ENCODE measurements at regions not wholly inside any gene's neighbourhood (a gene's known extent, or its start where the extent isn't known, plus 50 kb on each side); places are given as distances from the start of the nearest gene placed in this dataset.
"Not testable (repeated sequence)": the region's sequence is repeated elsewhere in the genome, so short reads cannot be mapped to it uniquely, and the experiment has no call there.

- peaks cover 1 to 12% (median 2%) of the 10 kb centered on the region in 3 donors for H3K9me3 Mint-ChIP-seq
- H3K27me3 Mint-ChIP-seq = no peaks in the 10 kb centered on the region
- H3K4me3 Mint-ChIP-seq = no peak overlapping the region
- H3K4me1 Mint-ChIP-seq = no peaks in the 10 kb centered on the region
- H3K36me3 Mint-ChIP-seq = no peaks in the 10 kb centered on the region
- H3K27ac Mint-ChIP-seq = no peak overlapping the region
These were observed 227.2 kb upstream of the KIAA1217 start for GRCh38 chr10:23981520-23982309.

- not testable (repeated sequence) for H3K27me3 Mint-ChIP-seq, H3K36me3 Mint-ChIP-seq, H3K27ac Mint-ChIP-seq, H3K4me1 Mint-ChIP-seq, H3K4me3 Mint-ChIP-seq
- H3K9me3 Mint-ChIP-seq = peaks cover 0 to 12% (median 2%) of the 10 kb centered on the region in 3 donors
These were observed 224.5 kb upstream of the KIAA1217 start for GRCh38 chr10:23984405-23984804.

GRCh38 chr10:23988006-23988405, 220.9 kb upstream of the KIAA1217 start:
- Mint-ChIP-seq H3K9me3 (peaks cover 0 to 10% (median 2%) of the 10 kb centered on the region in 3 donors), H3K27ac (no peak overlapping the region), H3K4me3 (no peak overlapping the region), H3K27me3 (no peaks in the 10 kb centered on the region), H3K4me1 (no peaks in the 10 kb centered on the region), H3K36me3 (no peaks in the 10 kb centered on the region)

GRCh38 chr10:23994459-23995046, 214.4 kb upstream of the KIAA1217 start:
- no peaks in the 10 kb centered on the region for H3K36me3 Mint-ChIP-seq
- H3K4me1 Mint-ChIP-seq = no peaks in the 10 kb centered on the region
- no peak overlapping the region for H3K27ac Mint-ChIP-seq
- no peaks in the 10 kb centered on the region for H3K27me3 Mint-ChIP-seq
- H3K9me3 Mint-ChIP-seq = peaks cover 0 to 2% (median 0%) of the 10 kb centered on the region in 3 donors
- H3K4me3 Mint-ChIP-seq = no peak overlapping the region

GRCh38 chr10:23999445-23999844, 209.5 kb upstream of the KIAA1217 start:
- H3K4me3 Mint-ChIP-seq = no peak overlapping the region
- H3K4me1 Mint-ChIP-seq = no peaks in the 10 kb centered on the region
- no peak overlapping the region for H3K27ac Mint-ChIP-seq
- no peaks in the 10 kb centered on the region for H3K36me3 Mint-ChIP-seq
- no peaks in the 10 kb centered on the region for H3K27me3 Mint-ChIP-seq
- H3K9me3 Mint-ChIP-seq = peaks cover 0 to 2% (median 0%) of the 10 kb centered on the region in 3 donors

GRCh38 chr10:24000271-24000813, 208.6 kb upstream of the KIAA1217 start:
- H3K4me1 Mint-ChIP-seq = no peaks in the 10 kb centered on the region
- no peak overlapping the region for H3K27ac Mint-ChIP-seq
- H3K9me3 Mint-ChIP-seq = peaks cover 0 to 2% (median 0%) of the 10 kb centered on the region in 3 donors
- H3K4me3 Mint-ChIP-seq = no peak overlapping the region
- no peaks in the 10 kb centered on the region for H3K27me3 Mint-ChIP-seq
- no peaks in the 10 kb centered on the region for H3K36me3 Mint-ChIP-seq

GRCh38 chr10:24006741-24007140, 202.2 kb upstream of the KIAA1217 start:
- Mint-ChIP-seq H3K27me3 (no peaks in the 10 kb centered on the region), H3K36me3 (no peaks in the 10 kb centered on the region), H3K27ac (no peak overlapping the region), H3K9me3 (peaks cover 0 to 8% (median 0%) of the 10 kb centered on the region in 3 donors), H3K4me1 (no peaks in the 10 kb centered on the region), H3K4me3 (no peak overlapping the region)

GRCh38 chr10:24007359-24007758, 201.6 kb upstream of the KIAA1217 start:
- no peaks in the 10 kb centered on the region for H3K36me3 Mint-ChIP-seq
- no peaks in the 10 kb centered on the region for H3K4me1 Mint-ChIP-seq
- H3K9me3 Mint-ChIP-seq = peaks cover 0 to 8% (median 0%) of the 10 kb centered on the region in 3 donors
- no peak overlapping the region for H3K4me3 Mint-ChIP-seq
- no peak overlapping the region for H3K27ac Mint-ChIP-seq
- H3K27me3 Mint-ChIP-seq = no peaks in the 10 kb centered on the region

GRCh38 chr10:24008164-24009091, 200.5 kb upstream of the KIAA1217 start:
- Mint-ChIP-seq H3K9me3 (peaks cover 0 to 8% (median 0%) of the 10 kb centered on the region in 3 donors), H3K27me3 (no peaks in the 10 kb centered on the region), H3K27ac (no peak overlapping the region), H3K4me1 (no peaks in the 10 kb centered on the region), H3K4me3 (no peak overlapping the region), H3K36me3 (no peaks in the 10 kb centered on the region)

GRCh38 chr10:24009115-24009514, 199.8 kb upstream of the KIAA1217 start:
- Mint-ChIP-seq H3K9me3 (peaks cover 0 to 8% (median 0%) of the 10 kb centered on the region in 3 donors), H3K27ac (no peak overlapping the region), H3K27me3 (no peaks in the 10 kb centered on the region), H3K4me1 (no peaks in the 10 kb centered on the region), H3K4me3 (no peak overlapping the region), H3K36me3 (peaks cover 2% of the 10 kb centered on the region)

GRCh38 chr10:24009736-24010135, 199.2 kb upstream of the KIAA1217 start:
- Mint-ChIP-seq H3K4me3 (no peak overlapping the region), H3K9me3 (peaks cover 0 to 9% (median 0%) of the 10 kb centered on the region in 3 donors), H3K36me3 (peaks cover 2% of the 10 kb centered on the region), H3K27ac (no peak overlapping the region), H3K27me3 (no peaks in the 10 kb centered on the region), H3K4me1 (no peaks in the 10 kb centered on the region)

GRCh38 chr10:24010436-24010970, 198.4 kb upstream of the KIAA1217 start:
- no peaks in the 10 kb centered on the region for H3K27me3 Mint-ChIP-seq
- H3K4me1 Mint-ChIP-seq = no peaks in the 10 kb centered on the region
- no peak overlapping the region for H3K27ac Mint-ChIP-seq
- H3K36me3 Mint-ChIP-seq = peaks cover 2% of the 10 kb centered on the region
- H3K9me3 Mint-ChIP-seq = peaks cover 0 to 9% (median 0%) of the 10 kb centered on the region in 3 donors
- H3K4me3 Mint-ChIP-seq = no peak overlapping the region

- Mint-ChIP-seq H3K4me1 (no peaks in the 10 kb centered on the region), H3K27me3 (no peaks in the 10 kb centered on the region), H3K9me3 (peaks cover 0 to 7% (median 0%) of the 10 kb centered on the region in 3 donors), H3K4me3 (no peak overlapping the region), H3K36me3 (peaks cover 2% of the 10 kb centered on the region), H3K27ac (no peak overlapping the region)
These were observed 196.6 kb upstream of the KIAA1217 start for GRCh38 chr10:24012249-24012803.

GRCh38 chr10:24027107-24027506, 181.8 kb upstream of the KIAA1217 start:
- Mint-ChIP-seq H3K36me3 (no peaks in the 10 kb centered on the region), H3K27me3 (no peaks in the 10 kb centered on the region), H3K4me3 (no peak overlapping the region), H3K27ac (no peak overlapping the region), H3K9me3 (peaks cover 1 to 4% (median 1%) of the 10 kb centered on the region in 3 donors), H3K4me1 (no peaks in the 10 kb centered on the region)
